ENCODE measurements at regions not wholly inside any gene's neighbourhood (a gene's known extent, or its start where the extent isn't known, plus 50 kb on each side); places are given as distances from the start of the nearest gene placed in this dataset.

DNA sequence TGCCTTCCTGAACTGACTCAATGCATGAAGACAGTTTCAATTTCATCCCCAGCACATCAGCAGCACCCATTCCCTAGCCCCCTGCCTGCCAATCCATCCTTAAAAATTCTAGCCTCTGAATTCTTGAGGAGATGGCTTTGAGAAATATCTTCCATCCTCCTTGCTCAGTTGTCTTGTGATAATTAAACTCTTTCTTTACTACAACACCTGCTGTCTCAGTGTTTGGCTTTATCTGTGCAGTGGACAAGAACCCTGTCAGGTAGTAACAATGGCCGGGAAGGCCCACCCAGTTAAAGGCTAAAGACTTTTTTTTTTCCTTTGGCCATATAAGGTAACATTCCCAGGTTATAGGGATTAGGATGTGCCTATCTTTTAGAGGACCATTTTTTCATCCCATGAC is 114.4 kb upstream of the NAP1L1 start:
- TF ChIP-seq, protein P1, sequence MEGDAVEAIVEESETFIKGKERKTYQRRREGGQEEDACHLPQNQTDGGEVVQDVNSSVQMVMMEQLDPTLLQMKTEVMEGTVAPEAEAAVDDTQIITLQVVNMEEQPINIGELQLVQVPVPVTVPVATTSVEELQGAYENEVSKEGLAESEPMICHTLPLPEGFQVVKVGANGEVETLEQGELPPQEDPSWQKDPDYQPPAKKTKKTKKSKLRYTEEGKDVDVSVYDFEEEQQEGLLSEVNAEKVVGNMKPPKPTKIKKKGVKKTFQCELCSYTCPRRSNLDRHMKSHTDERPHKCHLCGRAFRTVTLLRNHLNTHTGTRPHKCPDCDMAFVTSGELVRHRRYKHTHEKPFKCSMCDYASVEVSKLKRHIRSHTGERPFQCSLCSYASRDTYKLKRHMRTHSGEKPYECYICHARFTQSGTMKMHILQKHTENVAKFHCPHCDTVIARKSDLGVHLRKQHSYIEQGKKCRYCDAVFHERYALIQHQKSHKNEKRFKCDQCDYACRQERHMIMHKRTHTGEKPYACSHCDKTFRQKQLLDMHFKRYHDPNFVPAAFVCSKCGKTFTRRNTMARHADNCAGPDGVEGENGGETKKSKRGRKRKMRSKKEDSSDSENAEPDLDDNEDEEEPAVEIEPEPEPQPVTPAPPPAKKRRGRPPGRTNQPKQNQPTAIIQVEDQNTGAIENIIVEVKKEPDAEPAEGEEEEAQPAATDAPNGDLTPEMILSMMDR (IDR thresholded peaks at IDR 0.05): no peak
- TF ChIP-seq TCF7L2 (IDR thresholded peaks at IDR 0.05; ENCODE audit: low read depth, low read length): no peak

Measured in Panc1 (cell line).